KG1 (cell line): ENCODE measurements at regions not wholly inside any gene's neighbourhood (a gene's known extent, or its start where the extent isn't known, plus 50 kb on each side); places are given as distances from the start of the nearest gene placed in this dataset.

ENCODE experiments used
- DNase-seq: peaks from one replicate; lab custom pipeline; 2025; lab: John Stamatoyannopoulos, UW

DNA sequence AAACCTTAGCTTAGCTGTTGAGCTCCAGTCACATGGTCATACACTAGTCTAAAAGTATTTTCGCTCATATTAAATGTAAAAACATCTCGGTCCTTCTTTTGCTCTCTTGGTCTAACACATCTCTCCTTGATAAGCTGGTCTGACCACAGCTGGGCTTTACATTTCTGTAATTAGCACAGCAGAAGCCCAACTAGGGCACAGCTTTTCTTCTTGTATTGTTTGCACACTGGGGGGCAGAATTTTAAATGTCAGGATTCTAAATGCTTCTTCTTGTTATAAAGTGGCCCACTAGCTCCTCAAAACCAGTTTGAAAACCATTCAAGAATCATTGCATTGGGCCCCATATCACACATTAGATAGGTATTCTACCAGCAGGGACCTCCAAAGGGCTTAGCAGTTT is 289.1 kb upstream of the PKN2 start:
- no peak for DNase-seq

- DNase-seq = no peak
Observed at GRCh38 chr1:88398338-88398737, 285.7 kb upstream of the PKN2 start.

GRCh38 chr1:88399690-88400089 is 284.4 kb upstream of the PKN2 start:
- no peak for DNase-seq

GRCh38 chr1:88401313-88401712 is 282.8 kb upstream of the PKN2 start:
- no peak for DNase-seq

DNA sequence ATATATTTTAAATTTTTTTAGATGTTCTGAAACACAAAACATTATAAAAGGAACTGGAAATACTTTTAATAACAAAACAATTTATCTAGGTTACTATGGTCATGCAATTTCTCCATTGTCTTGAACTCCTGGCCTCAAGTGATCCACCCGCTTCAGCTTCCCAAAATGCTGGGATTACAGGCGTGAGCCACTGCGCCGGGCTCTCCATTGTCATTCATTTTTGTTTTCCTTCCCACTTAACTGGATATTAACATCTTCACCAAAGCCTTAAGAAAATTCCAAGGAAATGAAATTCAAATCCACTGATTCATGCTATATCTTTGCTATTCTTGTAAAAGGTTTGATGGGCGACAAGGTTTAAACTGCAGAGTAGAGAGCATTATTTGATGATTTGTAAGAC is 279.5 kb upstream of the PKN2 start:
- DNase-seq = no peak

DNA sequence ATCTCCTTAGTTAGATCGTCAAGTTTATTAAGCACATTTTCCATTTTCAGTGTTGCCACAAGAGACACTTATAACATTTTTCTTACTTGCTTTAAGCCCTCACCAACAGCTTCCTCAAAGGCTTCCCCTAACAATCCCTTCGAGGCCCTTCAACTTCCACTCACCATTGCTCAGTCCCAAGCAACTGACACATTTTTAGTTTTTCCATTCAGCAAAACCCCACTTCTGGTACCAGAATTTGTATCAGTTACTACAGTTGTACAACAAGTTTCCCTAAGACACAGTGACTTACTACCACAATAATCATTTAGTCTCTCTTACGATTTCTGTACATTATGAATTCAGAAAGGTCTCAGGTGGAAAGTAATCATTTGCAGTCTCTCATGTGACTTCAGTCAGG is 276.8 kb upstream of the PKN2 start:
- DNase-seq = no peak

DNA sequence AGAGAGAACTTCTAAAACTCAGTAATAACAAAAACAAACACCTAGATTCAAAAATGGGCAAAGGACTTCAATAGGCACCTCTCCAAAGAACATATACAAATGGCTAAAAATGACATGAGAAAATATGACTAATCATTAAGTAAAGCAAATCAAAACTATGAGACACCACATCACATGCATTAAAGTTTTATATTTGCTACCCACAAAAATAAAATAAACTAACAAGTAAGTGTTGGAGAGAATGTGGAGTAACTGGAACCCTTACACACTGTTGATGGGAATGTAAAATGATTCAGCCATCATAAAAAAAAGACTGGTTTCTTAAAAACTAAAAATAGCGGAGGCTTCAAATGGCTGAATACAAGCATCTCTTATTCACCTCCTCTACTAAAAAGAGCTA is 262.1 kb upstream of the PKN2 start:
- no peak for DNase-seq

GRCh38 chr1:88433556-88433955 is 250.5 kb upstream of the PKN2 start:
- DNase-seq = no peak

- DNase-seq = no peak
Observed at GRCh38 chr1:88434836-88435235, 249.2 kb upstream of the PKN2 start.

DNA sequence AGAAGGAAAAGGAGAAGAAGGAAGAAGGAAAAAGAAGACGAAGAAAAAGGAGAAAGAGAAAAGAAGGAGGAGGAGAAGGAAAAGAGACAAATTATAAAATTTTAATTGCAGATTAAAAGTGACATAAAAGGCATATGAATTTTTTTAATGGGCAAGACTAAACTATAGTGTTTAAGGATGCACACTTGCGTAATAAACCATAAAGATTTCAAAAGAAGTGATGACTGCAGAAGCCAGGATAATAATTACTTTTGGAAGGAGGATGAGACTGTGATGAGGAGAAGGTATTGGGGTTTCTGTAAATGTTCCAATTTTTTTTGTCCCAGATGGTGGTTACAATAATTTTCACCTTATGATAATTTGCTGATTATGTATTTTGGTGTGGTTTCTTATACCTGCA is 243.1 kb upstream of the PKN2 start:
- no peak for DNase-seq

DNA sequence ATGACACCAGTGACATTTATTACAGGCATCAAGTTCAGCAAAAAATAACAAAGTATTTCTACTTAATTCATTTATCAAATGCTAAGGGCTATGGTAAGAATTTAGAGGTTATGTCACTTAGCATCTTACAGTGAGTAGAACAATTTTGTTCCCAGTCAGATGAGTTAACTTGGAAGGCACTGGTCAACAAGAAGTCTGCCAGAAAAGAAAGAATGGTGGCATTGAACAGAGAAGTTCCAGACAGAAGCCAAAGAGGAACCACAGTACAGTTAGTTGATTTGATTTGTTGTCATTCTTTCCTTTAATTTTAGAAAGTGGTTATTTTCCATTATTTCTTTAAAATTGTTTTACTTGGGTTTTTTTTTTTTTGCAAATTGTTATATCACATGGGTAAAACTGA is 232.2 kb upstream of the PKN2 start:
- DNase-seq = no peak

DNA sequence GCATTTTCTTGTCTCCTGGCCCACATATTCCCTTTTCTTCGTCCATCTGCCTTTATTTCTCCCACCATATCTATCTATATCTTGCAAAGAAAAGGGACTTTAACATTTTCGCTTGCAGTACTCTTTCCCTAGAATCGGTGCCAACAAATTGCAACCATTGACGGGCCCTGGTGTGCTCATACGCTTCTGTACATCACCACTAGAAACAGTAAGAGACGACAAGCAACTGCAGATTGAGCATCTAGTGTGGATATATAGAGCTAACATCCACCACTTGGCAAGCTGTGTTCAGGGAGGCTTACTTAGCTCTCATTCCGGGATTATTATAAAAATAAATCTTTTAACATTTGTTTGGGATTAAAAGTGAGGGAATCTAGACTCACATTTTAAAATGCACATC is 230.8 kb upstream of the PKN2 start:
- no peak for DNase-seq

- DNase-seq = no peak
Observed at GRCh38 chr1:88454781-88455180, 229.3 kb upstream of the PKN2 start.

DNA sequence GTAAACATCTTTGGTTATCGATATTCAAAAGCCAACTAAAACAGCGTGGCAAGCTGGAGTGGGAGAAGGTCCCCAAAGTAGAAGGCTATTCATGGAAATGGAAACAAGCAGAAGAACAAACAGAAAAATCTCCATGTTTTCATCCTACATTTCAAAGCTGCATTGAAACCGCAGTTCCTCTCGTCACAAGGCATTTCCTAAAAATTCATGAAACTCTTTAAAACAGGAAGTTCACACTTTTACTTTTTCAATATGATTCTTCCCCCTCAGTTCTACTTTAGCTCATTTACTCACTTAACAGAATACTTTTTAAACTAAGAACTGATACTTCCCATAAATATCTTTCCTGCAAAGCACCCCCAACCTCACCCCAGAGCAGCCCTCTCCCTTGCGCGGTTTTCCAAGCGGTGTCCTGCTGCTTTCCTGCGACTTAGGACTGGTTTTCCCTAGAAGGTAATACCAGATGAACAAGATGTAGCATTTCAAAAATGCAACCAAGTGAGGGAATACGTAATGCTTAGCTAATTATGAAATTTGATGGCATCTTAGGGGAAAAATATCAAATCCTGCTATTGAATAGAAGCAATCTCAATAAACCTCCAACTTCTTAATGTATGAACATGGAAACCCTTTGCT is 228.3 kb upstream of the PKN2 start:
- no peak for DNase-seq

GRCh38 chr1:88457197-88457596 is 226.9 kb upstream of the PKN2 start:
- no peak for DNase-seq

DNA sequence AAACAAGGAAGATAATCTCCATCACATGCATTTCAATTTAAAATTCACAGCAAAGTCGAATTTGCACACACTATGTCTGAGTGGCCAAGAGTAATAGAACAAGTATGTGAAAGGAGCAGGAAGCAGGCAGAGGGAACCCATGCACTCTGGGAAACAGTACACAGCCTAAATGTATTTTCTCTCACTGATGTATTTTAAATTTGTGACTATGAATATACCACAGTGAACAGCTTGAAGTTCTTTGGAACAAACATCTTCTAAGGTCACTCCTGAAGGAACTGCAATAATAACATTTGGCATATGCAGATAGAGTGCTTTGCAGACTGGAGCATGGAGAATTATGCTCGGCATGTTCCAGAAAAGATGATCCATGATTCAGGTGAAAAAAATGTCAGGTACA is 223.1 kb upstream of the PKN2 start:
- DNase-seq = no peak

DNA sequence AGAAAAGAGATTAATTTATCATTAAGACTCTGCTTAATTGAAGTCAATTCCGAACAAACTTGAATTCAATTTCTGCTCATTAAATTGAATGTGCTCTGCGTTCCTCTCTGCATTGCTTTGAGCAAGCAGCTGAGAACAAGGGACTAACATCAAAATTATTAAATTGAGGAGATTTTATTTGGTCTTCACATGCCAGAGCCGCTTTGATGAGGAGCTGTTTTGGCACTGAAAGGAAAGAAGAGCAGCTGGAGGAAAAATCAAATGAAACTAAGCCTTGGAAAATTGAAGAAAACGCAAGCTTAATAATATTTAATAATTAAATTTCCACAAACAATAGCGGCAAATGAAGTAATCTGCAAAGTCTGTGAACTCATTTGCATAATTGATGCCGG is 222.0 kb upstream of the PKN2 start:
- no peak for DNase-seq

GRCh38 chr1:88462488-88463261 is 221.4 kb upstream of the PKN2 start:
- DNase-seq = no peak

DNA sequence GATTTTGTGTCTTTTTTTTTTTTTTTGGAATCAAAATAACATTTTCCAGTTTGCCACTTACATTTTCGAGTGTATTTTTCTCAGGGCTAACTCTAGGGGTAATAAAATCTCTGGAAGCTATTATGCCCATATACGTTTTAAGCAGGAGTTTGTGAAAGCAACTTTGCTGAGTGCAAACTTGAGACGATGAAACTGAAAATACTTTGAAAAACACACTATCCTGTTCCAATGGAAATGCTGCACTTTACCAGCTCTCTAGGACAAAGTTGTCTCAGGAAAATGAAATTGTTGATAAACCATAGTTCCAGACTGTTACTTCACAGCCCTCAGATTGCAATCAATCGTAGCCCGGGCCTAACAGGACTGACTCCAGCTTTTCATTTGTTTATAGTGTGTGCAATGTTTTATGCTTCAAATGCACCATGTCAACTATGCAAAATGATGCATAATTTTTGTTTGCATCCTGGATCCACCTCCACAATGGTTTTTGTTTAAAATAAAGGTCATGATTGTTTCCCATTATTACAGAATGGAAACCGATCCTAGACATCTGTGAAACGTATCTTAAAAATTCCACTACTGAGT is 220.6 kb upstream of the PKN2 start:
- DNase-seq = no peak

- DNase-seq = no peak
Observed at GRCh38 chr1:88466011-88466410, 218.1 kb upstream of the PKN2 start.

DNA sequence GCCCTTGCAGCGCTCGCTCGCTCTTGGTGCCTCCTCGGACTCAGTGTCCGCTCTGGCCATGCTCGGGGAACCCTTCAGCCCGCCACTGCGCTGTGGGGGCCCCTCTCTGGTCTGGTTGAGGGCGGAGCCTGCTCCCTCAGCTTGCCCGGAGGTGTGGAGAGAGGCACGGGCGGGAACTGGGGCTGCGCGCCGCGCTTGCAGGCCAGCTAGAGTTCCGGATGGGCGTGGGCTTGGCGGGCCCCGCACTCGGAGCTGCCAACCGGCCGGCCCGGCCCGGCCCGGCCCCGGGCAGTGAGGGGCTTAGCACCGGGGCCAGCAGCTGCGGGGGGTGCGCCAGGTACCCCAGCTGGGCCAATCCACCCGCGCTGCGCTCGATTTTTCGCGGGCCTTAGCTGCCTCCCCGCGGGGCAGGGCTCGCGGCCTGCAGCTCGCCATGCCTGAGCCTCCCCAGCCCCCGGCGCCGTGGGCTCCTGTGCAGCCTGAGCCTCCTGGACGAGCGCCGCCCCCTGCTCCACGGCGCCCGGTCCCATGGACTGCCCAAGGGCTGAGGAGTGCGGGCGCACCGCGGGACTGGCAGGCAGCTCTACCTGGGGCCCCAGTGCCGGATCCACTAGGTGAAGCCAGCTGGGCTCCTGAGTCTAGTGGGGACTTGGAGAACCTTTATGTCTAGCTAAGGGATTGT is 217.0 kb upstream of the PKN2 start:
- no peak for DNase-seq

DNA sequence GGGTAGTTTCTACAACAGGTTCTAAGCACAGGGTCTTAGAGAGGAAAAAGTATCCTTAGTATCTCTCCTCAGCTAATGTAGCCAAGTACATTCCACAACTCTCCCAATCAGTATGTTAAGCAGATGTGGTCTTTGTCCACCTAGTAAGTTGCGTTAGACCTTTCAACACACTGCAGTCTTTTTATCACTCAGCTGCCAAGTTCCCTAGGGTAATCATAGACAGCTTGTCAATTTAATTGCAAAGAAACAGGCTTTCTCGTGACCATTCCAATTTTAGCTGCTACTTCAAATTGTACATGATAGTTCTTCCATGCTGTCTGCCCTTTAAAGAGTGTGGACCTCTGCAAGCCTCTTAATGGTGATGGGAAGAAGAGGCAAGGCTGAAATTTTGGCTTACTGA is 211.8 kb upstream of the PKN2 start:
- no peak for DNase-seq

DNA sequence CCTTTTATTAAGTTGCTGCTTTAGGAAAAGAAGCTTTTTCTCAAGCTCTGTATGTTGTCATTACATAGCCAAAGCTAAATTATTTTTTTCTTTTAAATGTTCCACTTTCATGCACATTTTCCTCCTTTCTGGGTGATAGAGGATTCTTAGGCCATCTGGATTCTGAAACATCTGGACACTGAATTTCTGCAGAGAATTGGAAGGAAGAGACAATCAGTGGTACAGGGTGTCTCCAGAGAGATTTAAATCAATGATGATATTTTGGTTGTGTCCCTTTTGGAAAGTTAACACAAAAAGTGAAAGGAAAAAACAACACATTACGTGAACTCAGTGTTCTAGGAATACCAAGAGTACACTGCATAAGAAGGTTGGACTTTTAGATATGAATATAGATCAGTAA is 211.4 kb upstream of the PKN2 start:
- no peak for DNase-seq
